KBM-7 (cell line): ENCODE measurements at regions not wholly inside any gene's neighbourhood (a gene's known extent, or its start where the extent isn't known, plus 50 kb on each side); places are given as distances from the start of the nearest gene placed in this dataset.

ENCODE experiments used
- DNase-seq: peaks from one replicate; pipeline ENCODE4 v3.0.0-alpha.2; 2015
- in situ Hi-C: fragments of 300-500 bp; cut with MboI; formaldehyde crosslinking; loops from 2 replicates; pipeline ENCODE4 v1.14.3; 2020; ENCODE audit warnings: low sequenced_read_pairs, low pct_unique_long_range_greater_than_20kb, mixed read lengths

- in situ Hi-C loops = no loop called here
- no peak for DNase-seq
These were observed 854.4 kb upstream of the AGA start for GRCh38 chr4:178296669-178297068.

DNA sequence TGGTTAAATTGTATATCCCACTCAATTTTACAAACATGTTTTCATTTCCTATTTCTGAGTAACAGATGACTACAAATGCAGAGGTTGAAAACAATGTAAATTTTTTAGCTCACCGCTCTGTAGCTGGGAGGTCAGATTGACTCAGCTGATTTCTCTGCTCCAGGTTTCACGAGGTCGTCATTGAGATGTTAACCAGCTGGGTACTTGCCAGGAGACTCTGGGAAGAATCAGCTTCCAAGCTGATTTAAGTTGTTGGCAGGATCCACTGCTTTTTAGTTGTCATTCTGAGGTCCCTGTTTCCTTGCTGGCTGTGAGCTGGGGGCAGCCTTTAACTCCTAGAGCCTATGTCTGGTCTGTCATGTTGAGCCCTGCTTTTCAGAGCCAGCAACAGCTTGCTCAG, 864.3 kb upstream of the AGA start:
- DNase-seq = no peak
- in situ Hi-C loops = no loop called here

GRCh38 chr4:178309890-178310289, 867.7 kb upstream of the AGA start:
- in situ Hi-C loops = no loop called here
- DNase-seq = no peak

DNA sequence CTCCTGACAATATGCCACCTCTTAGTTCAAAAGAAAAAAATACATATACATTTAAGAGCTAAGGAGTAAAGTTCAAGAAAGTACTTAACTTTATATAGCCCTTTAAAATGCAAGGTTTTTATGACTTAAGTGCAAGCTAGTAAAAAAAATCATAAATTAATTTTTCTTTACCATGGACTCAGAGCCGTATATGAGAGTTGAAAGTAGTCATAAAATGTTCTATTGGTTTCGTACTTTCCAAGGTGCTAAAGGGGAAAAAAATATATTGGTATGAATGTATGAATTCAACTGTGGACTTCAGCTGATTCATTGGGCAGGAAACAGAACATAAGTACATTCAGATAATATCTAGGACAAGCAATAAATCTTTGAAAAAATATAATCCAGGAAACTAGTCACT, 869.8 kb upstream of the AGA start:
- no peak for DNase-seq

GRCh38 chr4:178314287-178314686, 872.0 kb upstream of the AGA start:
- in situ Hi-C loops = no loop called here
- DNase-seq = no peak

More for the DNA sequence above, 869.8 kb upstream of the AGA start:
- in situ Hi-C loops = no loop called here

GRCh38 chr4:178316211-178316610, 874.0 kb upstream of the AGA start:
- no peak for DNase-seq
- in situ Hi-C loops = no loop called here

GRCh38 chr4:178320003-178320402, 877.8 kb upstream of the AGA start:
- in situ Hi-C loops = no loop called here
- DNase-seq = peak; percentile 3

GRCh38 chr4:178322524-178323183, 880.4 kb upstream of the AGA start:
- in situ Hi-C loops = no loop called here
- no peak for DNase-seq

DNA sequence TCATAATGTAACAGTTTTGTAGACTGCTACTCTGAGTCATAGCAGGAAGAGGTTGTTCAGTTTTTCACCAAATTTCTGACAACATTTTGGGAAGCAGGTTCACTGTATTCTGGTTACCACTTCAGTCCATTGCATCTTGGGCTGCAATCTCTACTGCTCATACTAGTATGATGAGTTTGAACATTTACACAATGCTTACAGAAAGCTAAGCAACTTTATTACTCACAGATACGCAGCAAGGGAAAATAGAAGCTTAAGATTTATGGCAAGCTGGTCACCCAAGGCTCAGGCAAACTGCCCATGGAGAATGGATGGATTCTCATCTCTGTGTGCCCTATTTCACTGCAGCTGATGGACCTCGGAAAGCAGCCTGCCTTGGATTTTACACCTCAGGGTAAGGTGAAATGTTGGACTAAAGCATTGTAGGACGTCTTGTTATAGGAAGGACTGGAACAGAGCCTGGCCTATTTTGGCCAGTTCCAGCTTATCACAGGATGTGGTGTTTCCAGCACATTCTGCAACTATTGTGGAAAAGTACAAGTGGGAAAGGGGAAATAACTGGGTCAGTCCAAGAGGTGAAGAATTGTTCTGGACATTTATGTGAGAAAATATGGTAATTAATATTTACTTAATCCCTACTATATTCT, 887.1 kb upstream of the AGA start:
- DNase-seq = no peak
- in situ Hi-C loops = no loop called here

GRCh38 chr4:178333355-178333754, 891.1 kb upstream of the AGA start:
- in situ Hi-C loops = no loop called here
- DNase-seq = no peak

DNA sequence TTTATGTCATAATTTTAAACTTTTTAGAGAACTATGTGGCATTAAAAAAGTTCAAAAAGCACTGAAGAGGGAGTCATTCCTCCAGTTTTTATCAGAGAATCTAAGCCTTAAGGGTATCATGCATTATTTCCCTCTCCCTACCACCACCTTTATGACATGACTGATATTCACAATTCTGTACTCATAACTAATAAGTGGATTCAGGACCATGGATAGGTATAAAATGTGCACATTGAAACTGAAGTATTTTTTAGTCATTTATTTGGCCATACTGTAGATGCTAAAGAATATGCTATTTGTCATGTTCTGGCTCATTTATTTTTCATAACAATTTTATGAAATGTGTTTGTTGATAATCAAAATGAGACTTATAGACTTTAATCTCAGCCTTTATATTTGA, 897.5 kb upstream of the AGA start:
- no peak for DNase-seq
- in situ Hi-C loops = no loop called here

DNA sequence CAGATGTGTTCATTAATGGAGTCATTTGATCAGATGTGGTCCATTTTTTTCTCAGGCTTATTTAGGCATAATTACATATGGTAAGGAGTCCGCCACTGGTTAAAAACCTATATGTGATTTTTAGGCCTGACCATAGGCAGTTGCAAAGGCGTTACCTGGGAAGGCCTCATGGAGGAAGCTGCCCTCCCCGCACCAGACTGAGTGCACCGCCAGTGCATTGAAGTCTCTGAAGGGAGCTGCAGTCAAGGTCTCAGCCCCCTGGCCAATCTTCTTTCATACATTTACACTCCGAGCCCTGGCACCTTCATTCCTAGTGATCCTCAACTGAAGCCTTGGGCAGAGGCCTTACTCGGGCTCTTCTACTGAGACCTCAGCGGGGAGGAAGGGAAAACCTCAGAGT, 898.2 kb upstream of the AGA start:
- no peak for DNase-seq
- in situ Hi-C loops = no loop called here

- no peak for DNase-seq
- in situ Hi-C loops = no loop called here
These were observed 901.9 kb upstream of the AGA start for GRCh38 chr4:178344096-178344495.

DNA sequence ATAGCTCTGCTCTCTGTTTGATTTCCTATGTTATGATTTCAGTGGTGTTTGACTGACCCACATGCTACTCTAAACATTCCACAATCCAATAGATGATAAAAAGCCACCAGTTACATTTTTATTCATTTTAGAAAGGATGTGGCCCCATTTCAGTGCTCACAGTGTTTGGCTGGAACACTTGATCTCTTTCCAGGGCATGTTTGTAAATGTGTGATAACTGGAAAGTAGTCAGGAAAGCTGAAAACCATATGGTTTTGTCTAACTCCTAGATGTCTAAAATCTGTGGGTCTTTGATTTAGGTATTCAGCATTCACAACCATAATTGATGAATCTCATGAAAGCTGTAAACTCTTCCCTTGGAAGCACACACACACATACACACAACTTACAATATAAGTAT, 904.9 kb upstream of the AGA start:
- in situ Hi-C loops = no loop called here
- DNase-seq = no peak

DNA sequence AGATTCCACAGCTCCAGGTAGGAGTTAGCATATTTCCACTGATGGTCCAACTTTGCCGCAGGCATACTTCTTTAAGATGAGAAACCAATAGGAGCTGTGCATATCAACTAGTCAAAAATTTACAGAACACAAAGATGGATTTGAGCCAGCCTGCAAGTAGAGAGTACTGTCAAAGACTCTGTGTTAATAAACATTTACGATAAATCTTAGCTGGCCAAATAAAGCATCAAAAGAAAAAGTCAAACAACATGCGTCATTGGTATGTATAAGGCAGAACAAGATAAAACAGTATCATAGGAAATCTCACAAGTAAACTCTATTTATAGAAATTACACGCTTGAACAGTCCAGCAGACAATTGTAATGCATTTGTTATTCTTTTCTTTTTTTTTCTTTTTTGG, 907.4 kb upstream of the AGA start:
- in situ Hi-C loops = no loop called here

DNA sequence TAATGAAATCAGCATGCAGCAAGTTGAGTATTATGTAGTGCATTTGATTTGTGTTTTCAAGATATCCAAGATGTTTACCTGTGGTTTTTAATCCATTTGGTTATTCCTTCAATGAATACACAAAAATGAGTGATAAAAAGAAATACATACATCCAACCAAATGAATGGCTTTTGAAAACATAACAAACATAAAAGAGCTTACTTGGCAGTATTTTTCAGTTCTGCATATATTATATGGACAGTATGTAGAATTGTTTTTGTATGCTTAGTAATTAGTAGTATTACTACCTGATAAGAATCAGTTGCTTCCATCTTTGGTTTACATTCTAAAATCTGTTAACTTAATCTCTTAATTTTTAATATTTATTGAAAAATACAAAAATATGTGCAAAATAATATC, 908.9 kb upstream of the AGA start:
- in situ Hi-C loops = no loop called here
- DNase-seq = no peak

More for the DNA sequence above, 907.4 kb upstream of the AGA start:
- no peak for DNase-seq

GRCh38 chr4:178356725-178357124, 914.5 kb upstream of the AGA start:
- DNase-seq = no peak
- in situ Hi-C loops = no loop called here

DNA sequence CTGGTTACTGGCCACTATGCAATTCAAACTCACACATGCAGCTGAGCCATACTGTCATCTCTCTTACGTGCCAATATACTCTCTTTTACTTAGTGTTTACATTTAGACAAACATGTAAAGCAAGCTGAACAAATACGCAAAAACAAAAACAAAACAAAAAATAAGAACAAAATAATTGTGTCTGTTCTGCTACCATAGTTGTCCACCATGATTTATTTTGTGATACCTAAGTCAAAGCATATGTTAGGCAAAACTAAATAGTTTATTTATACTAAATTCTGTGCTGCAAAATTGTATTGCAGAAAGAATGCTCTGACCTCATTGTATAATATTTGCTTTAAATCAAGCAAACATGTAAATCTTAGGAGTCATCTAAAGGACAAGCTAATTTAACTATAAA, 943.2 kb upstream of the AGA start:
- DNase-seq = no peak
- in situ Hi-C loops = no loop called here

DNA sequence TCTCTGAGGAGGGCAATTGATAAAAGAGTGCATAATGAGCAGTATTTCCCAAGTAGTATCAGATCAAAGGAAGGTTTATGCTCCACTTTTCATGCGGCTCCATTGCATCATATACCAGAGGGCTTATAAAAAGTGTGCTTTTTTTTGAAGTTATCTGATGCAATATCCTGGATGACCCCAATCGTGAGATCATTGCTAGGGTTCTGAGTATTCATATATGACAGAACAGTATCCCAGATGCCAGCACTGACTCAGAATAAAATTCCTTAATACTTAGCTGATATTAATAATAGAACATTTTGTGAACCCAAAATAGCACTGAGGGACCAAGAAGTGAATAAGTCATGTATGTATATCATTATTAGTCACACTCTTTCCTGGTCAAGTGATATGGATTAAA, 945.5 kb upstream of the AGA start:
- in situ Hi-C loops = no loop called here
- no peak for DNase-seq

DNA sequence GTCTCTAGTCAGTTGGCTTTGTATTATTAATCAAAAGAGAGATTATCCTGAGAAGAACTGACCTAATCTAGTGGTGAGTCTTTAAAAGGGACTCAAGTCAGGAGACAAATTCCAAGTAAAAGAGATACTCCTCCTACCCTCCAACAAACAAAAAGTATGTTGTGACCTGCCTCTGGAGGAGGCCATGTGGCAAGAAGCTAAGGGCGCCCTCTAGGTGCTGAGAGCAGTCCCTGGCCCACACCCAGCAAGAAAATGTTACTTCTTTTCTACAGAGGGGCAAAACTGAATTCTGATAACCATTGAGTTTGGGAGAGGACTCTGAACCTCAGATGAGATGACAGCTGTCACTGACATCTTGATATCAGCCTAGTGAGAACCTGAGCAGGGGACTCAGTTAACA, 953.6 kb upstream of the AGA start:
- in situ Hi-C loops = no loop called here
- DNase-seq = peak; percentile 1

DNA sequence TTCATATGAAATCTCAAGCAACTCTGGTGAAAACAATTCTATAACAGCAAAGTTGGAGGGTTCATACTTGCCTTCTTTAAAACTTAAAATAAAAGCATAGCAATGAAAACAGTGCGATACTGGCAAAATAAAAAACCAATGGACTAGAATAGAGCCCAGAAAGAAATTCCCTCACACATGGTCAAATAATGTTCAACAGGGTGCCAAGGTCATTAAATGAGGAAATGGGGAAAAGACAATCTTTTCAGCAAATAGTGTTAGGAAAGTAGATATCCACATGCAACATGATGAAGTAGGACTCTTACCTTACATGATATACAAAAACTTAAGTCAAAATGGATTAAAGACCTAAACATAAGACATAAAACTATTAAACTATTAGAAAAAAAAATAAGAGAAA, 970.2 kb upstream of the AGA start:
- in situ Hi-C loops = no loop called here
- no peak for DNase-seq
